ENCODE measurements at regions not wholly inside any gene's neighbourhood (a gene's known extent, or its start where the extent isn't known, plus 50 kb on each side); places are given as distances from the start of the nearest gene placed in this dataset.
"Not testable (repeated sequence)": the region's sequence is repeated elsewhere in the genome, so short reads cannot be mapped to it uniquely, and the experiment has no call there.

GRCh38 chr22:15853716-15854373 is 164.0 kb downstream of the POTEH start:
- not testable (repeated sequence) for H3K4me1 ChIP-seq (ENCODE audit: control insufficient read depth in 1 of 2, insufficient read depth in 2 of 2, low read length in 2 of 2); H3K9me3 ChIP-seq (ENCODE audit: insufficient read depth, low read depth, low read length); DNase-seq; H3K14ac ChIP-seq (ENCODE audit: low read length); H3K4me2 ChIP-seq (ENCODE audit: low read length); H3K79me1 ChIP-seq (ENCODE audit: low read length); H3K79me2 ChIP-seq (ENCODE audit: control insufficient read depth, insufficient read depth, low read length, poor library complexity); H3K23ac ChIP-seq (ENCODE audit: low read length); H3K27me3 ChIP-seq (ENCODE audit: insufficient read depth, low read length); H3K27ac ChIP-seq (ENCODE audit: low read depth, low read length); H4K8ac ChIP-seq (ENCODE audit: low read depth, low read length); H3K9ac ChIP-seq (ENCODE audit: low read length); H2AK5ac ChIP-seq (ENCODE audit: low read length); H2BK12ac ChIP-seq (ENCODE audit: low read length); H3K18ac ChIP-seq (ENCODE audit: low read length); H4K12ac ChIP-seq (ENCODE audit: low read depth, low read length); H3K4ac ChIP-seq (ENCODE audit: low read depth, low read length); H4K91ac ChIP-seq (ENCODE audit: low read depth, low read length); H2BK120ac ChIP-seq (ENCODE audit: insufficient read depth, low read length, poor library complexity); H2BK5ac ChIP-seq (ENCODE audit: low read depth, low read length, poor library complexity); H2AFZ ChIP-seq (ENCODE audit: insufficient read depth, low read length, poor library complexity); H3K4me3 ChIP-seq (ENCODE audit: low read depth, low read length); H3K36me3 ChIP-seq (ENCODE audit: control insufficient read depth in 1 of 2, insufficient read depth in 2 of 2, low read length in 2 of 2)
- no CpG with 5 or more reads among the region's 23 CpGs for WGBS (ENCODE audit: extremely low coverage, insufficient coverage, insufficient read length)

- not testable (repeated sequence) for H3K4me1 ChIP-seq (ENCODE audit: control insufficient read depth in 1 of 2, insufficient read depth in 2 of 2, low read length in 2 of 2); H3K27me3 ChIP-seq (ENCODE audit: insufficient read depth, low read length); H3K36me3 ChIP-seq (ENCODE audit: control insufficient read depth in 1 of 2, insufficient read depth in 2 of 2, low read length in 2 of 2)
Observed at GRCh38 chr22:15854421-15854820, 164.6 kb downstream of the POTEH start.

GRCh38 chr22:15854978-15855377 is 165.2 kb downstream of the POTEH start:
- no CpG with 5 or more reads among the region's 42 CpGs for WGBS (ENCODE audit: extremely low coverage, insufficient coverage, insufficient read length)
- peak in 1 of 2 donors; percentile 56 for DNase-seq
- H4K12ac ChIP-seq (ENCODE audit: low read depth, low read length): not testable (repeated sequence)

More at GRCh38 chr22:15854421-15854820, 164.6 kb downstream of the POTEH start:
- H2AFZ ChIP-seq (ENCODE audit: insufficient read depth, low read length, poor library complexity); H3K4me3 ChIP-seq (ENCODE audit: low read depth, low read length); H3K9ac ChIP-seq (ENCODE audit: low read length); H4K12ac ChIP-seq (ENCODE audit: low read depth, low read length); H3K79me1 ChIP-seq (ENCODE audit: low read length); H3K4ac ChIP-seq (ENCODE audit: low read depth, low read length); H4K8ac ChIP-seq (ENCODE audit: low read depth, low read length); H3K14ac ChIP-seq (ENCODE audit: low read length); H3K9me3 ChIP-seq (ENCODE audit: insufficient read depth, low read depth, low read length); H3K23ac ChIP-seq (ENCODE audit: low read length); H3K4me2 ChIP-seq (ENCODE audit: low read length); H3K79me2 ChIP-seq (ENCODE audit: control insufficient read depth, insufficient read depth, low read length, poor library complexity); H2BK5ac ChIP-seq (ENCODE audit: low read depth, low read length, poor library complexity); H2BK12ac ChIP-seq (ENCODE audit: low read length); H3K18ac ChIP-seq (ENCODE audit: low read length); H3K27ac ChIP-seq (ENCODE audit: low read depth, low read length); H2BK120ac ChIP-seq (ENCODE audit: insufficient read depth, low read length, poor library complexity); H4K91ac ChIP-seq (ENCODE audit: low read depth, low read length); H2AK5ac ChIP-seq (ENCODE audit: low read length): not testable (repeated sequence)
- peak; percentile 11 for DNase-seq
- no CpG with 5 or more reads among the region's 17 CpGs for WGBS (ENCODE audit: extremely low coverage, insufficient coverage, insufficient read length)

GRCh38 chr22:15880926-15881325 is 191.1 kb downstream of the POTEH start:
- not testable (repeated sequence) for H2AFZ ChIP-seq (ENCODE audit: insufficient read depth, low read length, poor library complexity); H3K4me1 ChIP-seq (ENCODE audit: control insufficient read depth in 1 of 2, insufficient read depth in 2 of 2, low read length in 2 of 2)
- WGBS (ENCODE audit: extremely low coverage, insufficient coverage, insufficient read length): no CpG with 5 or more reads among the region's 11 CpGs

More at GRCh38 chr22:15854978-15855377, 165.2 kb downstream of the POTEH start:
- not testable (repeated sequence) for H3K23ac ChIP-seq (ENCODE audit: low read length); H3K4me2 ChIP-seq (ENCODE audit: low read length); H2AFZ ChIP-seq (ENCODE audit: insufficient read depth, low read length, poor library complexity); H3K14ac ChIP-seq (ENCODE audit: low read length); H3K9me3 ChIP-seq (ENCODE audit: insufficient read depth, low read depth, low read length); H2BK120ac ChIP-seq (ENCODE audit: insufficient read depth, low read length, poor library complexity); H3K27ac ChIP-seq (ENCODE audit: low read depth, low read length); H4K8ac ChIP-seq (ENCODE audit: low read depth, low read length); H3K27me3 ChIP-seq (ENCODE audit: insufficient read depth, low read length); H3K18ac ChIP-seq (ENCODE audit: low read length); H3K36me3 ChIP-seq (ENCODE audit: control insufficient read depth in 1 of 2, insufficient read depth in 2 of 2, low read length in 2 of 2); H3K9ac ChIP-seq (ENCODE audit: low read length); H3K4me3 ChIP-seq (ENCODE audit: low read depth, low read length); H3K4ac ChIP-seq (ENCODE audit: low read depth, low read length); H2AK5ac ChIP-seq (ENCODE audit: low read length); H4K91ac ChIP-seq (ENCODE audit: low read depth, low read length); H3K79me2 ChIP-seq (ENCODE audit: control insufficient read depth, insufficient read depth, low read length, poor library complexity); H2BK12ac ChIP-seq (ENCODE audit: low read length); H3K79me1 ChIP-seq (ENCODE audit: low read length); H2BK5ac ChIP-seq (ENCODE audit: low read depth, low read length, poor library complexity); H3K4me1 ChIP-seq (ENCODE audit: control insufficient read depth in 1 of 2, insufficient read depth in 2 of 2, low read length in 2 of 2)

More at GRCh38 chr22:15880926-15881325, 191.1 kb downstream of the POTEH start:
- H3K27me3 ChIP-seq (ENCODE audit: insufficient read depth, low read length); H3K18ac ChIP-seq (ENCODE audit: low read length); H3K4me3 ChIP-seq (ENCODE audit: low read depth, low read length); H3K27ac ChIP-seq (ENCODE audit: low read depth, low read length); H3K4me2 ChIP-seq (ENCODE audit: low read length); DNase-seq; H2BK120ac ChIP-seq (ENCODE audit: insufficient read depth, low read length, poor library complexity); H2BK12ac ChIP-seq (ENCODE audit: low read length); H3K79me2 ChIP-seq (ENCODE audit: control insufficient read depth, insufficient read depth, low read length, poor library complexity); H4K91ac ChIP-seq (ENCODE audit: low read depth, low read length); H3K4ac ChIP-seq (ENCODE audit: low read depth, low read length); H4K8ac ChIP-seq (ENCODE audit: low read depth, low read length); H2AK5ac ChIP-seq (ENCODE audit: low read length); H3K79me1 ChIP-seq (ENCODE audit: low read length); H3K36me3 ChIP-seq (ENCODE audit: control insufficient read depth in 1 of 2, insufficient read depth in 2 of 2, low read length in 2 of 2); H3K9ac ChIP-seq (ENCODE audit: low read length); H4K12ac ChIP-seq (ENCODE audit: low read depth, low read length); H3K14ac ChIP-seq (ENCODE audit: low read length); H3K9me3 ChIP-seq (ENCODE audit: insufficient read depth, low read depth, low read length); H3K23ac ChIP-seq (ENCODE audit: low read length); H2BK5ac ChIP-seq (ENCODE audit: low read depth, low read length, poor library complexity): not testable (repeated sequence)

All from trophoblast cell (in vitro differentiated cells and primary cell).